BLaER1 treated with 17β-estradiol and CSF1 and Interleukin-3, amounts not matched to agents 10 nM and 100 nM (cell line): ENCODE measurements at regions not wholly inside any gene's neighbourhood (a gene's known extent, or its start where the extent isn't known, plus 50 kb on each side); places are given as distances from the start of the nearest gene placed in this dataset.

Source experiments
- H3K27ac ChIP-seq, 11 experiments: shearing (Covaris generic); formaldehyde crosslinking; 2 replicates each; pipeline ENCODE4 v1.8.1; 2022
- H3K27me3 ChIP-seq, 11 experiments: shearing (Covaris generic); formaldehyde crosslinking; 2 replicates each; pipeline ENCODE4 v1.8.1; 2022
- H3K36me3 ChIP-seq, 11 experiments: shearing (Covaris generic); formaldehyde crosslinking; 2 replicates each; pipeline ENCODE4 v1.8.1; 2022
- H3K4me1 ChIP-seq, 10 experiments: shearing (Covaris generic); formaldehyde crosslinking; 2 replicates each; pipeline ENCODE4 v1.8.1; 2022
- H3K4me2 ChIP-seq, 11 experiments: shearing (Covaris generic); formaldehyde crosslinking; 2 replicates each; pipeline ENCODE4 v1.8.1; 2022
- H3K4me3 ChIP-seq, 10 experiments: shearing (Covaris generic); formaldehyde crosslinking; 2 replicates each; pipeline ENCODE4 v1.8.1; 2022
- H3K9ac ChIP-seq, 11 experiments: shearing (Covaris generic); formaldehyde crosslinking; 2 replicates each; pipeline ENCODE4 v1.8.1; 2022
- H3K9me3 ChIP-seq, 11 experiments: shearing (Covaris generic); formaldehyde crosslinking; replicated peaks in 1 of 11; 2 replicates each; pipeline ENCODE4 v1.8.1; 2022
- H4K20me1 ChIP-seq, 11 experiments: shearing (Covaris generic); formaldehyde crosslinking; 2 replicates each; pipeline ENCODE4 v1.8.1; 2022
- Cebpa-rat ChIP-seq, 11 experiments: shearing (Covaris generic); IDR thresholded peaks; 2 replicates each; pipeline ENCODE4 v1.8.1; 2022

DNA sequence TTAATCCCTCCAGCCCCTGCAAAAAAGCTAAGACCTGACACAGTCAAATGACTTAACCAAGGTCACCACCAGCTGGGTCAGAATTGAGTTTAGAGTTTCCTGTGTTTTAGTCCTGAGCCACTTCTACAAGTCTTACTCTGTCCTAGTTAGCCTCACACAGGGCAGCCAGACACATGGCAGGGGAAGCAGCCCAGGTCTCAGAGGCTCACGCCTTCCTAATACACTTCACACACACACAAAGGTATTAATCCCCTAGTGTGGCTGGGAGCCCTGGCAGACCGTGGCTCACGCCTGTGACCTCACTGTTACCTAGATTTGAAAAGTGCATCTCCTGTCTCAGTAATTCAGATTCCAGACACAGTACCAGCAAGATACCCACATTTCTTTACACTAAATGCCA is 77.4 kb upstream of the WWC1 start:
- Histone ChIP-seq H3K4me1 (no peaks in the 10 kb centered on the region), H3K4me2 (no peak overlapping the region), H4K20me1 (no peaks in the 10 kb centered on the region), H3K27ac (no peak overlapping the region), H3K4me3 (no peak overlapping the region), H3K9me3 (no peaks in the 10 kb centered on the region), H3K36me3 (peaks cover 0 to 96% (median 34%) of the 10 kb centered on the region in 11 experiments; a peak in 14 of 22 replicates), H3K9ac (no peak overlapping the region), H3K27me3 (no peaks in the 10 kb centered on the region)
- TF ChIP-seq Cebpa-rat (IDR thresholded peaks at IDR 0.05), result no peak

- Histone ChIP-seq H3K27ac (no peak overlapping the region), H3K4me2 (no peak overlapping the region), H3K36me3 (peaks cover 0 to 92% (median 26%) of the 10 kb centered on the region in 11 experiments; a peak in 14 of 22 replicates), H3K4me1 (peaks cover 0 to 5% (median 2%) of the 10 kb centered on the region in 10 experiments; a peak in 2 of 20 replicates), H3K27me3 (no peaks in the 10 kb centered on the region), H4K20me1 (no peaks in the 10 kb centered on the region), H3K9me3 (no peaks in the 10 kb centered on the region), H3K9ac (no peak overlapping the region), H3K4me3 (no peak overlapping the region)
- no peak for TF ChIP-seq Cebpa-rat (IDR thresholded peaks at IDR 0.05)
Observed at GRCh38 chr5:168214886-168215285, 76.6 kb upstream of the WWC1 start.

GRCh38 chr5:168215646-168216045 is 75.8 kb upstream of the WWC1 start:
- Histone ChIP-seq H3K9ac (no peak overlapping the region), H4K20me1 (no peaks in the 10 kb centered on the region), H3K9me3 (no peaks in the 10 kb centered on the region), H3K27me3 (no peaks in the 10 kb centered on the region), H3K36me3 (peaks cover 0 to 86% (median 24%) of the 10 kb centered on the region in 11 experiments; a peak in 14 of 22 replicates), H3K4me3 (no peak overlapping the region), H3K4me2 (no peak overlapping the region), H3K4me1 (peaks cover 0 to 5% (median 2%) of the 10 kb centered on the region in 10 experiments; a peak in 2 of 20 replicates), H3K27ac (no peak overlapping the region)
- TF ChIP-seq Cebpa-rat (IDR thresholded peaks at IDR 0.05), result no peak

DNA sequence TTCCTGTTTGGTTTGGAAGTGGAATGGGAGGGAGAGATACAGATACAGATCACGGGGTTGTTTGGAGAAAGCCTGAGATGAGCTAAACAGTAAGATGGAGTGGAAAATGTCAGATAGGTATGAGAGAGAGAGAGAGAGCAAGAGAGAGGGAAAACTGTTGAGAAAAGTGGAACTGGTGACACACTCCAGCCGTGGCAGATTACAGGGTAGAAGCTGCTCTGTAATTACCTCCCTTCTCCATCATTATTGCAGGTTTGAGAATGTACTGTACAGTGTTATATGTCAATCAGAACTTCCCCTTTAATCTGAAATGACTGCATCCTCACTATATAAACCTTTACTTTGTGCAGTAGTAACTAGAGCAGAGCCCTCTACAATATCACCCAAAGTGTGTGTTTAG is 74.5 kb upstream of the WWC1 start:
- Histone ChIP-seq H4K20me1 (no peaks in the 10 kb centered on the region), H3K4me1 (peaks cover 0 to 5% (median 2%) of the 10 kb centered on the region in 10 experiments; a peak in 2 of 20 replicates), H3K9ac (no peak overlapping the region), H3K4me3 (no peak overlapping the region), H3K36me3 (peaks cover 0 to 88% (median 24%) of the 10 kb centered on the region in 11 experiments; a peak in 14 of 22 replicates), H3K27me3 (no peaks in the 10 kb centered on the region), H3K27ac (no peak overlapping the region), H3K9me3 (no peaks in the 10 kb centered on the region), H3K4me2 (no peak overlapping the region)
- no peak for TF ChIP-seq Cebpa-rat (IDR thresholded peaks at IDR 0.05)

- Histone ChIP-seq H3K27me3 (no peaks in the 10 kb centered on the region), H4K20me1 (no peaks in the 10 kb centered on the region), H3K27ac (no peak overlapping the region), H3K4me2 (no peak overlapping the region), H3K36me3 (peaks cover 0 to 88% (median 24%) of the 10 kb centered on the region in 11 experiments; a peak in 14 of 22 replicates), H3K4me3 (no peak overlapping the region), H3K9ac (no peak overlapping the region), H3K9me3 (no peaks in the 10 kb centered on the region), H3K4me1 (peaks cover 0 to 5% (median 2%) of the 10 kb centered on the region in 10 experiments; a peak in 2 of 20 replicates)
- TF ChIP-seq Cebpa-rat (IDR thresholded peaks at IDR 0.05), result no peak
Observed at GRCh38 chr5:168217497-168217896, 73.9 kb upstream of the WWC1 start.

DNA sequence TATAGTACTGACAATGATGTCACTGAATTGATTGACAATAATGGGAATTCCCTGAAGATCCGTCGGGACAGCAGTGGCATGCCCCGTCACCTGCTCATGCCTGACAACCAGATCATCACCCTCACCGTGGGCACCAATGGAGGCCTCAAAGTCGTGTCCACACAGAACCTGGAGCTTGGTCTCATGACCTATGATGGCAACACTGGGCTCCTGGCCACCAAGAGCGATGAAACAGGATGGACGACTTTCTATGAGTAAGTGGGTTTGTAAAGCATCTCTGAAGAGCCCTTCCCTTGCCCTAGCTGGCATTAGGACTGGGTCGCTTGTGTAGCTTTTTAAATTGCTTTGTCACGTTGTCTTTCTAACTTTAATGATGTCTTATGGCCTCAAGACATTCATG is 72.7 kb upstream of the WWC1 start:
- no peak overlapping the region for H3K4me3 ChIP-seq
- no peak overlapping the region for H3K9ac ChIP-seq
- no peaks in the 10 kb centered on the region for H3K9me3 ChIP-seq
- TF ChIP-seq Cebpa-rat (IDR thresholded peaks at IDR 0.05), result no peak
- H4K20me1 ChIP-seq, result no peaks in the 10 kb centered on the region
- peaks cover 0 to 87% (median 24%) of the 10 kb centered on the region in 11 experiments; a peak in 14 of 22 replicates for H3K36me3 ChIP-seq
- no peak overlapping the region for H3K27ac ChIP-seq
- peaks cover 0 to 5% (median 2%) of the 10 kb centered on the region in 10 experiments; a peak in 2 of 20 replicates for H3K4me1 ChIP-seq
- H3K4me2 ChIP-seq, result no peak overlapping the region
- H3K27me3 ChIP-seq, result no peaks in the 10 kb centered on the region

- Histone ChIP-seq H3K36me3 (peaks cover 0 to 87% (median 23%) of the 10 kb centered on the region in 11 experiments; a peak in 14 of 22 replicates), H4K20me1 (no peaks in the 10 kb centered on the region), H3K9me3 (no peaks in the 10 kb centered on the region), H3K9ac (peak overlapping the region in 8 of 11 experiments; percentile 23 to 72 (median 50); a peak in 11 of 22 replicates), H3K27ac (peak overlapping the region in 9 of 11 experiments; percentile 27 to 75 (median 56); a peak in 17 of 22 replicates), H3K27me3 (no peaks in the 10 kb centered on the region), H3K4me3 (peak overlapping the region in 3 of 10 experiments; percentile 21 to 45 (median 44); a peak in 4 of 20 replicates), H3K4me2 (peak overlapping the region; percentile 13 to 78 (median 47); a peak in 18 of 22 replicates), H3K4me1 (peaks cover 0 to 7% (median 2%) of the 10 kb centered on the region in 10 experiments; a peak in 3 of 20 replicates)
- no peak for TF ChIP-seq Cebpa-rat (IDR thresholded peaks at IDR 0.05)
Observed at GRCh38 chr5:168219515-168220410, 71.7 kb upstream of the WWC1 start.

DNA sequence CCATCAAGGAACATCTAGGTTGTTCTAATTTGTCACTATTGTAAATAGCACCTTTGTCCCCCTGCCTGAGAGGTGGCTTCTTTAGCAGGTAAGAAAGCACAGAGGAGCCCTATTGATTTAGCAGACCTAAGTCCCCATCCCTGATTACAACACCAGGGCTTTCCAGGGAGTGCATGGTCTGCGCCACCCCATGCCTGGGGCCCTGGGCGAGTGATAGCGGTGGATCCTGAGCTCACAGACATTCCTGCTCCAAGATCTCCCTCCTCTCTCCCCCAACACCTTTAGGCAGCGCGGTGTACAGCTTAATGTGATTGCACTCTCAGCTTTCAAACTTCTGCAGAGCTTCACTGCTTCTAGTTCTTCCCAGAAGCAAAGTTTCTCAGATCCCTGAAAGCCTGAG is 67.4 kb upstream of the WWC1 start:
- Histone ChIP-seq H3K9ac (no peak overlapping the region), H3K27ac (no peak overlapping the region), H3K4me2 (no peak overlapping the region)

GRCh38 chr5:168226012-168226411 is 65.4 kb upstream of the WWC1 start:
- Histone ChIP-seq H3K27me3 (no peaks in the 10 kb centered on the region), H3K4me3 (no peak overlapping the region), H3K9ac (no peak overlapping the region), H3K4me1 (peaks cover 13 to 42% (median 24%) of the 10 kb centered on the region in 10 experiments), H3K4me2 (peak overlapping the region in 3 of 11 experiments; percentile 74 to 84 (median 76); a peak in 1 of 22 replicates), H4K20me1 (no peaks in the 10 kb centered on the region), H3K9me3 (no peaks in the 10 kb centered on the region), H3K36me3 (peaks cover 0 to 97% (median 11%) of the 10 kb centered on the region in 11 experiments; a peak in 13 of 22 replicates), H3K27ac (peak overlapping the region in 4 of 11 experiments; percentile 70 to 85 (median 84); a peak in 5 of 22 replicates)
- no peak for TF ChIP-seq Cebpa-rat (IDR thresholded peaks at IDR 0.05)

More for the DNA sequence above, 67.4 kb upstream of the WWC1 start:
- no peak overlapping the region for H3K4me3 ChIP-seq
- H3K27me3 ChIP-seq, result no peaks in the 10 kb centered on the region
- no peaks in the 10 kb centered on the region for H3K9me3 ChIP-seq
- H3K4me1 ChIP-seq, result peaks cover 13 to 42% (median 23%) of the 10 kb centered on the region in 10 experiments
- H4K20me1 ChIP-seq, result no peaks in the 10 kb centered on the region
- peaks cover 0 to 87% (median under 1%) of the 10 kb centered on the region in 11 experiments; a peak in 12 of 22 replicates for H3K36me3 ChIP-seq
- no peak for TF ChIP-seq Cebpa-rat (IDR thresholded peaks at IDR 0.05)
